G401.6 (cell line): ENCODE measurements at regions not wholly inside any gene's neighbourhood (a gene's known extent, or its start where the extent isn't known, plus 50 kb on each side); places are given as distances from the start of the nearest gene placed in this dataset.

ENCODE experiments used
- FAIRE-seq: peaks from 2 replicates; lab custom pipeline; 2012; peaks lifted over from hg19 to GRCh38; lab: Jason Lieb, UNC

- no peak for FAIRE-seq
These were observed 479.8 kb upstream of the SEMA3A start for GRCh38 chr7:84674236-84674913.

DNA sequence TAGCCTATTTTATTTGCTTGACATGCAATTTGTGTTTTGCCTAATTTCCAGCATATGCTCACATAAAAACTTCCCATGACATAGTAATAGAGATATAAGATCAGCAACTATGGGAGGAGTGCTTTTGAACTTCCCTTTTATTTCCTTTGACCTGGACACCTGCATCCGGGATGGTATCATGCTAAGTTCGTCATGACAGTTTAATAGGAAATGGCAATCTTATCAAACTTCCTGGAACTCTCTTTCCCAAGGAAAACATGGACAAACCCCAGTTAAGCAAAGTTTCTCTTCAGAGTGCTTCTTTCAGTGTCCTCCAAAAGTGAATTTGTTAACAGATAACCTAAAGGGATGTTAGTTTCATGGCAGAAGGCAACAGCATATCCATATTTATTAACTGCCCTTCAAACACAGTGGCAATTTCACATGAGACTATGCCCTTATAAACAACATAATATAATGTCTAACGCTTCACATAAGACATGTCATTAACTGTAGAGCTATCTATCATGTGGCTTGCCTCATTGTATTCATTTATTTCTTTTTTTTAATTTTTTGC, 474.7 kb upstream of the SEMA3A start:
- no peak for FAIRE-seq

DNA sequence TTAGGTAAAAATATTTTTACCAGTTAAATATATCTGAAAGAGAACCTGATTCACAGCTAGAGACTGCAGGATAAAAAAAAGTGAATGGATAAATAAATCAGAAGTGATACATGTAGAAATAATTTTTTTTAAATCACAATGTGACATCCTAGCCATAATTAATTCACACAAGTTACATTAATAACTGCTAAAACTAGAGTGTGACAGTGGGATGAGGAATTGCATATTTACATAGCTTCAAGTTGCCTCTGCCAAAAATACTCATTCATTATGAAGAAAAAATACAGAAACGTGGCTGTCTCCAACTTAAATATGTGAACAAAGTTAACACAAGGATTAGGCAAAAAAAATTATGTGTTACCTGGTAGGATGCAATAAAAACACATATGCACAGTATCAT, 473.5 kb upstream of the SEMA3A start:
- no peak for FAIRE-seq

DNA sequence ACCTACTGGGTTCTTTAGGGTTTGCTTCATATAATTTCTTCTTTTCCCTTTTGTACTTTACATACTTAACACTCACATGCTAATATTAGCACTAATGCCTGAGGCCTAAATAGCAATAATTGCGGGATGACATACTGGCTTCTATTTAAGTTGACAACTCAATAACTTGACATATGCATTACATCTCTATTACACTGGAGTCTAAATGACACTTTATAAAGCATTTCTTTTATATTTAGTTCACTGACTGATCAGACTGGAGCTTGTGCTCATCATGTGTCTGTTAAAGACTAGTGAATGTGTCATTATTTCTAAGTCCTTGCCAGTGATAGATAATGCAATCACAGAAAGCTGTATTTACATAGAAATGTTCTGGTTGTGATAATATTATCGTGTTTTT, 472.1 kb upstream of the SEMA3A start:
- FAIRE-seq = no peak

GRCh38 chr7:84665339-84665738, 470.8 kb upstream of the SEMA3A start:
- no peak for FAIRE-seq

DNA sequence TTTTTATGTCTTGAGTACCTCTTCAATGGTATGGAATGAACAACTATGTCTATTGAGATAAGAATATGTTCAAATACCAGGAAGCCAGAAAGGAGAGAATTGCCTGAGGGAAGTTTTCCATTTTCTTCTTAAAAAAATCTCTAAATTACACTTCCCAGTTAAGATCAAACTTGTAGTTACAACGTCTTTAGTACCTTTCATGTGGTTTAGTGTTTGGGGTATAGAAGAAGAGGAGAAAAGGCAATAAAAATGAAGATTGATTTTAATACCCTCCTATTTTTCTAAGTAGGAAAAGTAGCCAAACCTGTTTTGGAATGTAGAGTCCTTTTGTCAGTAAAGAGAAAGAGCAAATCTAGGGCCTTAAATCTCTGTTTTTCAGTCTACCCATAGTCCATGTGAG, 470.0 kb upstream of the SEMA3A start:
- FAIRE-seq = no peak

DNA sequence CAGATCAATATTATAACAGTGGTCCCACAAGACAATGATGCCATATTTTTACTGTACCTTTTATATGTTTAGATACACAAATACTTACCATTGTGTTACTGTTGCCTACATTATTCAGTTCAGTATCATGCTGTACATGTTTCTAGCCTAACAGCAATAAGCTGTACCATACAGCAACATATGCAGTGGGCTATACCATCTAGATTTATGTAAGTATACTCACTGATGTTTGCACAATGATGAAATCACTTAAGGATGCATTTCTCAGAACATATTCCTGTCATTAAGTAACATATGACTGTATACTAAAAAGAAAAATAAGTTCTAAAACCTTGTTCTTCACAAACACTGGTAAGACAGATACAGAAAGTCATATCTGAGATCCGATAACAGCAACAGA, 468.6 kb upstream of the SEMA3A start:
- FAIRE-seq = no peak

GRCh38 chr7:84658286-84658685, 463.7 kb upstream of the SEMA3A start:
- FAIRE-seq = no peak

DNA sequence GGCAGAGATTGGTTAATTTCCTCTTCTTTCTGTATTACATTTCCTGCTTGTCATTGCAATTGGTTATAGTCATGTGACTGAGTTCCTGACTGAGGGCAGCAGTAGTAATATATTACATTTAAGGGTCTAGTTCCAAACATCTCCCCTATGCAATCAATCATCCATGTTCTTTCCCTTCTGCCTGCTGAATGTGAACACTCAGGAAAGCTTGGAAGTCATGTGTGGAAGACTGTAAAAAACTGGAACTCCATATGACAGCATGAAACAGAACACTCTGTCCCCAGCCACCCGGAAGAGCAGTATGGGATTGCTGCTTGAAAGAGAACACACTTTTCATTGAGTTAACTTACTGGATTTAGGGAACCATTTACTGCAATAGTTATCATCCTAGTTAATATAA, 459.7 kb upstream of the SEMA3A start:
- no peak for FAIRE-seq

- FAIRE-seq = no peak
These were observed 457.3 kb upstream of the SEMA3A start for GRCh38 chr7:84651876-84652275.

DNA sequence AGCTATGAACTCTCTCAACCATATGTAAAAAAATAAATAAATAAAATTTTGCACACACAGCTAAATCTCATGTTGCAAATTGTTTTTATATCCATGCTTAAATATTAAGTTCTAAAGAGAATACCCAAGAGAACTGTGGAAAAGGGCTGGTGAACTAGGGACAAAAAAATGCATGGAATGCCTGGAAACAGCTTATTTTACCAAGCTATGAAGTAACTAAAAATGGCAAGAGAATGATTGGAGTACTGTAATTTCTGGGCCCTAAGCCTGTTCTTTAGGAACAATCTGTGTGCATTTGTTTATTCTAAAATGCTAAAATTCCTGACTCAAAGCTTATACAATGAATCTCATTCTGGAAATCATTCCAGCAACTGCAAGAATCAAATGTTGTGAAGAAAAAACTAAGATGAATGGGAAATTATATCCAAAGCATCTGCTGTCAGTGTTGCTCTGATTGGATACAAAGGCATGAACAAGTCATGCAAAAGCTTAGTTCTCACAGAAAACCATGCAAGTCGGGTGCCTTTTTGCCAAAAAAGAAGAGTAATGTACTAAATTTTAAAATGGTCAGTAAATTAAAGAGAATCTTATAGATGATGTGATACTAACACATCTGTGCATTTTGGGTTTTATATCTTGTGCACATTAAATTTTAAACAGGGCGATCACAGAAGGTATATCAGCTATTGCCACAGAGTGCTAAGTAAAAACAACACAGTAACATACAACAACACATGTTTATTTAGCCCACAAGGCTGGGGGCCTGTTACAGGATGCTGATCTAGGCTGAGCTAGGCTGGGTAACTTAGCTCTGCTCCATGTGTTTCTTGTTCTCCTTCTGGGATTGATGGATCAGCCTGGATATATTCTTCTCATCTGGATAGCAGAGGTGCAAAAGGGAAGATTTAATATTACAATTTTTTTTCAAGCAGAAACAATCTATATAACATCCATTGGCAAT, 453.5 kb upstream of the SEMA3A start:
- peak; percentile 3 for FAIRE-seq

DNA sequence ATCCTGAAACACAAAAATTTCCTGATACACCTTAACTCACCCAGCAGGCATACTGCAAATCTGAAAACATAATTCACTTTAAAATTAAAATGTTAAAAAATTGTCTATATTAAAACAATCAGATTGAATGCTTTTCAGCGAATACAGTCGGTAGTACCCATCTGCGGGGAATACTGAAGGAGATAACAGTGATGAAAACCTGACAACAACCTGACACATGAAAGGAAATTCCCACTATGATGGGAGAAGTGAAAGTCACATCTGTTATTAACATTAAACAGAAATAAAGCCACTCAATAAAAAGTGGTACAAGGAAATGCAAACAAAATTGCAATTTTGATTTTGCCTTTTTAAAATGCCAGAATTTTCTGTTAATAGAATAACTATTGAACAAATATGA, 448.0 kb upstream of the SEMA3A start:
- FAIRE-seq = peak; percentile 60

DNA sequence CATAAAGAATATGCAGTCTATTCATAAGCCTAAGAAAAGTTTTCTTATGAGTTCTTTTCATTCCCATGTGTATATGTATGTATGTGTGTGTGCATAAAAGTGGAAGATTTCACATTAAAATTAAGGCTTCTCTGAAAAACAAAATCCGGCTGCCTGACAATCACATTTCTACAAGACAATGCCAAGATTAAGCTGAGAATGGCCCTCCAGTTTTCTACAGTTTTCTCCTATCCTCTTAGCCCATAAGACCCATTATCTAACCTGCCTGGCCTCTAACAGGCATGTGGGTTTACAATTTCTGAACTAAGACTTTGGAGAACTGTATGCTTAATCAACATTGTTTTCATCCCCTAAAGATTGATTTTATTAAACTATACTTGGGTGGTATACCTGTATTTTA, 446.0 kb upstream of the SEMA3A start:
- no peak for FAIRE-seq

DNA sequence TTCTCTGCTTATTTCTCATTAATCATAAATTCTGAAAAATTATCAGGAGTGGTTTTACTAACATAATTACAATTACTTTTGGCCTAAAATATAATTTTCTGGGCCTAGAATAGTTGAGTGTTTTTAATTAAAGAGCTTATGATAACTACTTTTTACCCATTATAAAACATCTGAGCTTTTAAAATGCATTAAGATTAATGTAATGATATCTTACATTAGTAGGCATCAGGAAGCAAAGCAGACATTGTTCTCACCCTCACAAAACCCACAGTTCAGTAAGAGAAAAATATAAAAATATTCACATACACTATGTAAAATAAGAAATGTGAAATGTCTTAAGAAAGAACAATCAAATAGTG, 443.7 kb upstream of the SEMA3A start:
- no peak for FAIRE-seq

- FAIRE-seq = peak; percentile 98
These were observed 443.2 kb upstream of the SEMA3A start for GRCh38 chr7:84637568-84638338.

- FAIRE-seq = no peak
These were observed 437.3 kb upstream of the SEMA3A start for GRCh38 chr7:84631913-84632312.

- peak; percentile 93 for FAIRE-seq
These were observed 435.2 kb upstream of the SEMA3A start for GRCh38 chr7:84629640-84630318.

DNA sequence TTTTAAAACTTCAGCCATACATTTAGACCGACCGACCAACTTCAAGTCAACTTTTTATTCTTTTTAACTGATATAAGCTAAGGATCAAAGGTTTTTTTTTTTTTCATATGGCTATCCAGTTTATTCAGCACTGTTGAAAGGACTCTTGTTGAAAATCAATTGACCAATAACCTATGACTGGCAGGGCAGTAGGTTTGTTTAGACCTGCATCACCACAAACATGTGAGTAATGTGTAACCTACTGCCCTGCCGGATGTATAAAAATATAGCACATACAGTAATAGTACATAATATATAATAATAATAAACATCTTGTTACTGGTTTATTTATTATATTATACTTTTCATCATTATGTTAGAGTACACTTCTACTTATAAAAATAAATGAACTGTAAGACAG, 434.6 kb upstream of the SEMA3A start:
- no peak for FAIRE-seq

DNA sequence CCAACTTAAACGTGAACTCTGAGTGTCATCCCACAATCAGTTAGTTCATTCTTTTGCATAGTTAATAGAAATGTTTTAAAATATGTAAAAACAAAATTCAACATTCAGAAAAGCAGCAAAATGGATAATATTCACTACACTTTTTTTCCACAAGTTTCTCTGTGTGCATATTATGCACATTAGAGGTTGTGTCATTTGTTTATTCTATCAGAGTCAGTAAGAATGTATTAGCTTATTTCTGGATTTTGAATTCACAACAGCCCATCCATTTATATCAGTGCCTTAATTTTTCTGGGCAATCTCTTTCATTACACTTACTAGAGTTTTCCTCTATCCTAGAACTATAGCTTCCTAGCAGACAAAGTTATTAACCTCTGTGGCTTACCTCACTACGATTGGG, 432.7 kb upstream of the SEMA3A start:
- FAIRE-seq = no peak

GRCh38 chr7:84624927-84625326, 430.3 kb upstream of the SEMA3A start:
- no peak for FAIRE-seq

DNA sequence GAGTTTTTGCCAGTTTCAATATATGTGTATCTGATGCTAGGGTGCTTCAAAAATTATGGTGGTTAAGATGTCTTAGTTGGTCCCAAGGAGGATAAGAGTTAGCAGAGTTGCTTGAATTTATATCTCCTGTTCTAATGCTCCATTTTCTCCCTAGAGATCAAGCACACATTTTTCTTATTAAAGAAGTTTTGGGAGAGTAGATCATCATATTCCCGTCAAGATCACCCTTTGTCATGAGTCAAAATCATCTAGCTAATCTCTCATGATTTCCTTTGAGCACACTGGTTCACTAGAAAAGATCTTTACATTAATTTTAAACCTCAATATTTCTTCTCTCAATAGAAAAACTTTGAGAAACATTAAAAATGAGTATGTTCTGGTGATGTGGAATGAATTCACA, 429.9 kb upstream of the SEMA3A start:
- FAIRE-seq = no peak
